GM12878 (cell line): ENCODE measurements at regions not wholly inside any gene's neighbourhood (a gene's known extent, or its start where the extent isn't known, plus 50 kb on each side); places are given as distances from the start of the nearest gene placed in this dataset.

Source experiments
- ATAC-seq: fragments of 200-7000 bp; cut with Tn5 transposase; 3 replicates; pipeline ENCODE4 v1.9.1; 2020; ENCODE audit warnings: mild to moderate bottlenecking, moderate library complexity
- BruUV-seq: library from RNA; stranded (reverse); fragments of 400-500 nt; replicated peaks from 2 replicates; lab custom pipeline; 2021; lab: Mats Ljungman, UMichigan
- CTCF ChIA-PET: fragments of 300-600 bp; sonication (Branson Sonifier 250); formaldehyde crosslinking; extraction: SDS; loops from one replicate; lab custom pipeline; 2021; ENCODE audit warnings: inconsistent platforms; lab: Yijun Ruan, JAX
- POLR2A ChIA-PET: fragments of 350-600 bp; formaldehyde crosslinking; extraction: SDS; loops from one replicate; lab custom pipeline; 2021; ENCODE audit warnings: inconsistent platforms; lab: Charles Lee
- RAD21 ChIA-PET: fragments of 300-600 bp; sonication (Branson Sonifier 250); formaldehyde crosslinking; loops from one replicate; lab custom pipeline; 2023; ENCODE audit warnings: antibody characterized with exemption; ENCODE audit not compliant: unreplicated experiment; lab: Charles Lee
- SMC1A ChIA-PET: fragments of 300-600 bp; sonication (Branson Sonifier 250); formaldehyde crosslinking; loops from one replicate; lab custom pipeline; 2023; ENCODE audit not compliant: unreplicated experiment, uncharacterized antibody; lab: Charles Lee
- DNase-seq: peaks from one replicate; pipeline ENCODE4 v3.0.0-alpha.2; 2011; ENCODE audit warnings: low read depth, low spot score
- FAIRE-seq: peaks from 3 replicates; lab custom pipeline; 2011; peaks lifted over from hg19 to GRCh38; lab: Jason Lieb, UNC
- H2AFZ ChIP-seq: 2 replicates; pipeline ENCODE4 v1.6.0; 2011; ENCODE audit warnings: low read depth, low read length, control low read depth; ENCODE audit not compliant: control insufficient read depth
- H3K27ac ChIP-seq: 2 replicates; pipeline ENCODE4 v1.5.1; 2011; ENCODE audit warnings: control low read depth; ENCODE audit not compliant: control insufficient read depth, insufficient read depth
- H3K27me3 ChIP-seq, 2 experiments: replicated peaks in 1 of 2; 2 replicates each; pipeline versions ENCODE4 v1.6.0 to v1.6.1; 2011; ENCODE audit warnings: low read length in 1 of 2; ENCODE audit not compliant: control insufficient read depth in 2 of 2, insufficient read depth in 2 of 2
- H3K36me3 ChIP-seq, 2 experiments: 2 replicates each; pipeline ENCODE4 v1.5.1; 2011; ENCODE audit warnings: low read length in 1 of 2; ENCODE audit not compliant: control insufficient read depth in 2 of 2, insufficient read depth in 2 of 2
- H3K4me1 ChIP-seq: 2 replicates; pipeline ENCODE4 v1.6.1; 2011; ENCODE audit warnings: mild to moderate bottlenecking, low read length, moderate library complexity, mixed read lengths; ENCODE audit not compliant: control insufficient read depth, insufficient read depth
- H3K4me2 ChIP-seq: 2 replicates; pipeline ENCODE4 v1.6.0; 2011; ENCODE audit warnings: control low read depth; ENCODE audit not compliant: control insufficient read depth, insufficient read depth
- H3K4me3 ChIP-seq: fragments of 200-600 bp; sonication (generic); 2 replicates; pipeline ENCODE4 v1.5.1; 2016
- H3K79me2 ChIP-seq: 2 replicates; pipeline ENCODE4 v1.6.0; 2011; ENCODE audit warnings: low read length; ENCODE audit not compliant: control insufficient read depth, insufficient read depth
- H3K9ac ChIP-seq: 2 replicates; pipeline ENCODE4 v1.8.0; 2011; ENCODE audit warnings: low read length, control low read depth, mixed read lengths; ENCODE audit not compliant: control insufficient read depth, insufficient read depth
- H3K9me3 ChIP-seq: replicated peaks from 3 replicates; pipeline ENCODE4 v1.5.1; 2011; ENCODE audit warnings: mild to moderate bottlenecking, low read length; ENCODE audit not compliant: control insufficient read depth, insufficient read depth
- H4K20me1 ChIP-seq: 2 replicates; pipeline ENCODE4 v1.6.0; 2011; ENCODE audit not compliant: control insufficient read depth, insufficient read depth
- CBFB ChIP-seq: IDR thresholded peaks from 2 replicates; pipeline ENCODE4 v1.6.1; 2016; ENCODE audit warnings: antibody characterized with exemption, low read depth
- CREM ChIP-seq: IDR thresholded peaks from 2 replicates; pipeline ENCODE4 v1.6.1; 2014; ENCODE audit warnings: antibody characterized with exemption, low read depth
- IKZF1 ChIP-seq: fragments of 450-650 bp; conservative IDR thresholded peaks from 2 replicates; pipeline ENCODE4 v1.6.1; 2017; ENCODE audit warnings: antibody characterized with exemption, mild to moderate bottlenecking
- JUND ChIP-seq: IDR thresholded peaks from 2 replicates; pipeline ENCODE4 v1.6.1; 2012; ENCODE audit warnings: low read depth, mild to moderate bottlenecking, low read length, improper control_type of control experiment, moderate library complexity
- LARP7 ChIP-seq: fragments of 450-650 bp; IDR thresholded peaks from 2 replicates; pipeline ENCODE4 v1.6.1; 2017; ENCODE audit warnings: mild to moderate bottlenecking
- NFXL1 ChIP-seq: fragments of 450-650 bp; IDR thresholded peaks from 2 replicates; pipeline ENCODE4 v1.6.1; 2017; ENCODE audit warnings: antibody characterized with exemption, mild to moderate bottlenecking, borderline replicate concordance
- NFYB ChIP-seq: IDR thresholded peaks from 2 replicates; pipeline ENCODE4 v1.6.1; 2011; ENCODE audit warnings: low read depth, mild to moderate bottlenecking, low read length, improper control_type of control experiment, moderate library complexity; ENCODE audit not compliant: insufficient read depth
- PAX5 ChIP-seq: IDR thresholded peaks from 2 replicates; pipeline ENCODE4 v1.6.1; 2011; ENCODE audit warnings: low read depth, low read length, borderline replicate concordance
- PML ChIP-seq: IDR thresholded peaks from 2 replicates; pipeline ENCODE4 v1.6.1; 2012; ENCODE audit warnings: low read length, inconsistent platforms
- POLR2A ChIP-seq: IDR thresholded peaks from 2 replicates; pipeline ENCODE4 v1.6.1; 2011; ENCODE audit warnings: low read depth, mild to moderate bottlenecking, low read length
- SIN3A ChIP-seq: IDR thresholded peaks from 2 replicates; pipeline ENCODE4 v1.6.1; 2012; ENCODE audit warnings: low read depth, low read length, improper control_type of control experiment
- TCF3 ChIP-seq: IDR thresholded peaks from 2 replicates; pipeline ENCODE4 v1.6.1; 2012; ENCODE audit warnings: low read depth, mild to moderate bottlenecking, low read length, borderline replicate concordance; ENCODE audit not compliant: insufficient read depth
- ZNF687 ChIP-seq: fragments of 450-650 bp; IDR thresholded peaks from 2 replicates; pipeline ENCODE4 v1.6.1; 2017; ENCODE audit warnings: mild to moderate bottlenecking, moderate library complexity
- ZZZ3 ChIP-seq: IDR thresholded peaks from 2 replicates; pipeline ENCODE4 v1.6.1; 2011; ENCODE audit warnings: low read depth; ENCODE audit not compliant: control insufficient read depth, insufficient read length
- WGBS: methylation state at CpG from one replicate; pipeline ENCODE4 v1.1.6; 2016; ENCODE audit warnings: low lambda C conversion rate; ENCODE audit not compliant: insufficient replicate concordance, insufficient coverage; ENCODE audit errors: missing lambda C conversion rate; 5-methylcytosine and 5-hydroxymethylcytosine counted together
- in situ Hi-C: fragments of 300-500 bp; cut with MboI; formaldehyde crosslinking; loops from 9 replicates; pipeline ENCODE4 v1.14.3; 2018; ENCODE audit warnings: mixed read lengths
- intact Hi-C: fragments of 100-400 bp; cut with micrococcal nuclease; formaldehyde crosslinking; loops from one replicate; pipeline ENCODE4 v1.14.2; 2022; ENCODE audit not compliant: unreplicated experiment
- TF ChIP-seq, protein P1 (sequence below): IDR thresholded peaks from 2 replicates; pipeline ENCODE4 v1.6.1; 2011; ENCODE audit warnings: borderline replicate concordance, low read depth, mild to moderate bottlenecking, moderate library complexity, low read length; ENCODE audit not compliant: insufficient read depth, poor library complexity, severe bottlenecking
- TF ChIP-seq, protein P2 (sequence below): fragments of 450-650 bp; formaldehyde crosslinking; IDR thresholded peaks from 2 replicates; pipeline ENCODE4 v1.4.0; 2022; ENCODE audit warnings: mild to moderate bottlenecking, moderate library complexity

DNA sequence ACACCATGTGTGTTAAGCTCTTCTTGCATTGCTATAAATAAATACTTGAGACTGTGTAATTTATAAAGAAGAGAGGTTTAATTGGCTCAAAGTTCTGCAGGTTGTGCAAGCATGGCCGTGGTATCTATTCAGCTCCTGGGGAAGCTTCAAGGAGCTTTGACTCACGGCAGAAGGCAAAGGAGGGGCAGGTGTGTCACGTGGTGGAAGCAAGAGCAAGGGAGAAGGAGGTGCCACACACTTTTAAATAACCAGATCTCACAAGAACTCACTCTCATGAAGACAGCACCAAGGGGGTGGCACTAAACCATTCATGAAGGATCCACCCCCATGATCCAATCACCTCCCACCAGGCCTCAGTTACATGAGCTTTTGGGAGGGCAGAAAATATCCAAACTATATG lies 193.7 kb downstream of the ERMARD start:
- Histone ChIP-seq H3K4me2 (no peak overlapping the region), H3K4me1 (no peaks in the 10 kb centered on the region), H3K4me3 (no peak overlapping the region), H3K9ac (no peak overlapping the region), H3K9me3 (no peaks in the 10 kb centered on the region; the same call in 1 of the 3 replicates), H3K27ac (no peak overlapping the region), H4K20me1 (no peaks in the 10 kb centered on the region), H3K36me3 (no peaks in the 10 kb centered on the region), H3K79me2 (no peaks in the 10 kb centered on the region), H3K27me3 (no peaks in the 10 kb centered on the region), H2AFZ (no peak overlapping the region)
- no peak for DNase-seq
- in situ Hi-C loops: no loop called here
- SMC1A ChIA-PET: no interaction called here
- CTCF ChIA-PET: no interaction called here
- no TSS peak for BruUV-seq
- WGBS: 13% methylated on average over 3 of the region's 3 CpGs
- POLR2A ChIA-PET: no interaction called here
- RAD21 ChIA-PET: no interaction called here
- intact Hi-C loops: no loop called here
- FAIRE-seq: no peak
- TF ChIP-seq ZNF687: no peak
- TF ChIP-seq IKZF1: no peak
- no peak for TF ChIP-seq JUND
- TF ChIP-seq, protein P1, sequence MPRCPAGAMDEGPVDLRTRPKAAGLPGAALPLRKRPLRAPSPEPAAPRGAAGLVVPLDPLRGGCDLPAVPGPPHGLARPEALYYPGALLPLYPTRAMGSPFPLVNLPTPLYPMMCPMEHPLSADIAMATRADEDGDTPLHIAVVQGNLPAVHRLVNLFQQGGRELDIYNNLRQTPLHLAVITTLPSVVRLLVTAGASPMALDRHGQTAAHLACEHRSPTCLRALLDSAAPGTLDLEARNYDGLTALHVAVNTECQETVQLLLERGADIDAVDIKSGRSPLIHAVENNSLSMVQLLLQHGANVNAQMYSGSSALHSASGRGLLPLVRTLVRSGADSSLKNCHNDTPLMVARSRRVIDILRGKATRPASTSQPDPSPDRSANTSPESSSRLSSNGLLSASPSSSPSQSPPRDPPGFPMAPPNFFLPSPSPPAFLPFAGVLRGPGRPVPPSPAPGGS: no peak
- TF ChIP-seq TCF3: no peak
- TF ChIP-seq LARP7: no peak
- TF ChIP-seq NFXL1: no peak
- TF ChIP-seq SIN3A: no peak
- no peak for TF ChIP-seq POLR2A
- no peak for TF ChIP-seq PAX5
- no peak for TF ChIP-seq CBFB
- TF ChIP-seq PML: no peak
- no peak for TF ChIP-seq CREM
- TF ChIP-seq, protein P2, sequence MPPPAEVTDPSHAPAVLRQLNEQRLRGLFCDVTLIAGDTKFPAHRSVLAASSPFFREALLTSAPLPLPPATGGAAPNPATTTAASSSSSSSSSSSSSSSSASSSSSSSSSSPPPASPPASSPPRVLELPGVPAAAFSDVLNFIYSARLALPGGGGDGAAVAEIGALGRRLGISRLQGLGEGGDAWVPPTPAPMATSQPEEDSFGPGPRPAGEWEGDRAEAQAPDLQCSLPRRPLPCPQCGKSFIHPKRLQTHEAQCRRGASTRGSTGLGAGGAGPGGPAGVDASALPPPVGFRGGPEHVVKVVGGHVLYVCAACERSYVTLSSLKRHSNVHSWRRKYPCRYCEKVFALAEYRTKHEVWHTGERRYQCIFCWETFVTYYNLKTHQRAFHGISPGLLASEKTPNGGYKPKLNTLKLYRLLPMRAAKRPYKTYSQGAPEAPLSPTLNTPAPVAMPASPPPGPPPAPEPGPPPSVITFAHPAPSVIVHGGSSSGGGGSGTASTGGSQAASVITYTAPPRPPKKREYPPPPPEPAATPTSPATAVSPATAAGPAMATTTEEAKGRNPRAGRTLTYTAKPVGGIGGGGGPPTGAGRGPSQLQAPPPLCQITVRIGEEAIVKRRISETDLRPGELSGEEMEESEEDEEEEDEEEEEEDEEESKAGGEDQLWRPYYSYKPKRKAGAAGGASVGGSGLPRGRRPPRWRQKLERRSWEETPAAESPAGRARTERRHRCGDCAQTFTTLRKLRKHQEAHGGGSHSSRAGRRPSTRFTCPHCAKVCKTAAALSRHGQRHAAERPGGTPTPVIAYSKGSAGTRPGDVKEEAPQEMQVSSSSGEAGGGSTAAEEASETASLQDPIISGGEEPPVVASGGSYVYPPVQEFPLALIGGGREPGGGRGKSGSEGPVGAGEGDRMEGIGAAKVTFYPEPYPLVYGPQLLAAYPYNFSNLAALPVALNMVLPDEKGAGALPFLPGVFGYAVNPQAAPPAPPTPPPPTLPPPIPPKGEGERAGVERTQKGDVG (CRISPR knock-in tag): no peak
- TF ChIP-seq NFYB: no peak
- no peak for TF ChIP-seq ZZZ3
- no peak for ATAC-seq
